ENCODE measurements at regions not wholly inside any gene's neighbourhood (a gene's known extent, or its start where the extent isn't known, plus 50 kb on each side); places are given as distances from the start of the nearest gene placed in this dataset.

GRCh38 chr1:234942879-234943506 is 185.6 kb downstream of the TOMM20 start:
- DNase-seq (ENCODE audit: extremely low spot score, insufficient read length, low read depth) (no peak), FAIRE-seq (no peak)

GRCh38 chr1:234942012-234942332 is 186.7 kb downstream of the TOMM20 start:
- no peak for FAIRE-seq
- DNase-seq (ENCODE audit: extremely low spot score, insufficient read length, low read depth), result no peak

- FAIRE-seq (no peak), DNase-seq (ENCODE audit: extremely low spot score, insufficient read length, low read depth) (no peak)
Measured at GRCh38 chr1:234941321-234942011, 187.2 kb downstream of the TOMM20 start.

- no peak for DNase-seq (ENCODE audit: extremely low spot score, insufficient read length, low read depth)
- FAIRE-seq, result no peak
Measured at GRCh38 chr1:234940841-234941240, 187.8 kb downstream of the TOMM20 start.

- no peak for DNase-seq (ENCODE audit: extremely low spot score, insufficient read length, low read depth)
- FAIRE-seq, result no peak
Measured at GRCh38 chr1:234938924-234939323, 189.7 kb downstream of the TOMM20 start.

- FAIRE-seq (peak; percentile 18), DNase-seq (ENCODE audit: extremely low spot score, insufficient read length, low read depth) (no peak)
Measured at GRCh38 chr1:234938135-234938534, 190.5 kb downstream of the TOMM20 start.

GRCh38 chr1:234936612-234937389 is 191.8 kb downstream of the TOMM20 start:
- DNase-seq (ENCODE audit: extremely low spot score, insufficient read length, low read depth) (no peak), FAIRE-seq (no peak)

- FAIRE-seq, result no peak
- no peak for DNase-seq (ENCODE audit: extremely low spot score, insufficient read length, low read depth)
Measured at GRCh38 chr1:234934611-234935033, 194.0 kb downstream of the TOMM20 start.

- DNase-seq (ENCODE audit: extremely low spot score, insufficient read length, low read depth) (no peak), FAIRE-seq (peak; percentile 95)
Measured at GRCh38 chr1:234933475-234933874, 195.2 kb downstream of the TOMM20 start.

- DNase-seq (ENCODE audit: extremely low spot score, insufficient read length, low read depth), result no peak
- no peak for FAIRE-seq
Measured at GRCh38 chr1:234932511-234933430, 195.9 kb downstream of the TOMM20 start.

- no peak for FAIRE-seq
Measured at GRCh38 chr1:234932106-234932505, 196.5 kb downstream of the TOMM20 start.

GRCh38 chr1:234931404-234931973 is 197.1 kb downstream of the TOMM20 start:
- DNase-seq (ENCODE audit: extremely low spot score, insufficient read length, low read depth) (no peak), FAIRE-seq (no peak)

More at GRCh38 chr1:234932106-234932505, 196.5 kb downstream of the TOMM20 start:
- no peak for DNase-seq (ENCODE audit: extremely low spot score, insufficient read length, low read depth)

- FAIRE-seq (no peak), DNase-seq (ENCODE audit: extremely low spot score, insufficient read length, low read depth) (no peak)
Measured at GRCh38 chr1:234929369-234929768, 199.3 kb downstream of the TOMM20 start.

GRCh38 chr1:234928642-234929041 is 200.0 kb downstream of the TOMM20 start:
- DNase-seq (ENCODE audit: extremely low spot score, insufficient read length, low read depth), result no peak
- no peak for FAIRE-seq

- DNase-seq (ENCODE audit: extremely low spot score, insufficient read length, low read depth), result no peak
- no peak for FAIRE-seq
Measured at GRCh38 chr1:234927971-234928640, 200.5 kb downstream of the TOMM20 start.

- DNase-seq (ENCODE audit: extremely low spot score, insufficient read length, low read depth) (no peak), FAIRE-seq (peak; percentile 9)
Measured at GRCh38 chr1:234927312-234927970, 201.2 kb downstream of the TOMM20 start.

- FAIRE-seq, result peak; percentile 96
Measured at GRCh38 chr1:234926559-234927311, 201.9 kb downstream of the TOMM20 start.

GRCh38 chr1:234926264-234926558 is 202.4 kb downstream of the TOMM20 start:
- DNase-seq (ENCODE audit: extremely low spot score, insufficient read length, low read depth), result no peak
- FAIRE-seq, result no peak

More at GRCh38 chr1:234926559-234927311, 201.9 kb downstream of the TOMM20 start:
- DNase-seq (ENCODE audit: extremely low spot score, insufficient read length, low read depth), result peak; percentile 51

Data from GM18507 (cell line).